ENCODE measurements at regions not wholly inside any gene's neighbourhood (a gene's known extent, or its start where the extent isn't known, plus 50 kb on each side); places are given as distances from the start of the nearest gene placed in this dataset.

DNA sequence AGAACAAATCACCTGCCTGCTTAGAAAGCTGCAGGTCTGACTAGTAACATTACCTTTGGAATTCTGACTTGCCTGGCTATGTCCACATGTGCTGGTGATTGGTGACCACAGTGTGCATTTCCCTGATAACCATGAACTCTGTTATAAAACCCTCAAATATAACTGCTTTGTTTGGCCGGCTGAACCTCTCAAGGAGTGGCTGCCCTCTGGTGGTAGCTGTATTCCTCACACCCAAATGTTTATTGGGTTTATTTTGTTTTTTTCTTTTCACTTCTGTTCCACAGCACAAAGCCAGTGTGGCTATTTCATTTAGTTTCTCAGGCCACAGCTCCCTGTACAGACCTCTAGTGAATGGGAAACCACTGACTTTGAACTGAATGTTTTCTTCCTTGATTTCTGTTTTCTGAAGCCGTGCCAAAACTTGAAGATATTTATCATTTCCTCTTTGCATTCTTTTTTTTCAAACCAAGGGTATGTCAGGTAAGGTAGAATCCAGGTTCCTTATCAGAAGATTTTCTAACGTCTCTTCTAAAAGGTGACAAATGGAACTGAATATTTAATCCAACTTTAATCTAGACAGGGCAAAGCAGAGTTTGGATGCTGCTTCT, 549.0 kb upstream of the VRK2 start:
- no peak for FAIRE-seq
- Histone ChIP-seq H3K27me3 (ENCODE audit: control insufficient read depth, insufficient read depth, low read length) (no peaks in the 10 kb centered on the region), H3K4me3 (ENCODE audit: low read depth, low read length) (no peak overlapping the region), H3K36me3 (ENCODE audit: control insufficient read depth, insufficient read depth, low read length) (no peaks in the 10 kb centered on the region)
- TF ChIP-seq, protein P1, sequence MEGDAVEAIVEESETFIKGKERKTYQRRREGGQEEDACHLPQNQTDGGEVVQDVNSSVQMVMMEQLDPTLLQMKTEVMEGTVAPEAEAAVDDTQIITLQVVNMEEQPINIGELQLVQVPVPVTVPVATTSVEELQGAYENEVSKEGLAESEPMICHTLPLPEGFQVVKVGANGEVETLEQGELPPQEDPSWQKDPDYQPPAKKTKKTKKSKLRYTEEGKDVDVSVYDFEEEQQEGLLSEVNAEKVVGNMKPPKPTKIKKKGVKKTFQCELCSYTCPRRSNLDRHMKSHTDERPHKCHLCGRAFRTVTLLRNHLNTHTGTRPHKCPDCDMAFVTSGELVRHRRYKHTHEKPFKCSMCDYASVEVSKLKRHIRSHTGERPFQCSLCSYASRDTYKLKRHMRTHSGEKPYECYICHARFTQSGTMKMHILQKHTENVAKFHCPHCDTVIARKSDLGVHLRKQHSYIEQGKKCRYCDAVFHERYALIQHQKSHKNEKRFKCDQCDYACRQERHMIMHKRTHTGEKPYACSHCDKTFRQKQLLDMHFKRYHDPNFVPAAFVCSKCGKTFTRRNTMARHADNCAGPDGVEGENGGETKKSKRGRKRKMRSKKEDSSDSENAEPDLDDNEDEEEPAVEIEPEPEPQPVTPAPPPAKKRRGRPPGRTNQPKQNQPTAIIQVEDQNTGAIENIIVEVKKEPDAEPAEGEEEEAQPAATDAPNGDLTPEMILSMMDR (IDR thresholded peaks at IDR 0.05; ENCODE audit: insufficient read depth, low read length, severe bottlenecking), result peak; percentile 73
- DNase-seq (ENCODE audit: low read depth), result peak; percentile 36

DNA sequence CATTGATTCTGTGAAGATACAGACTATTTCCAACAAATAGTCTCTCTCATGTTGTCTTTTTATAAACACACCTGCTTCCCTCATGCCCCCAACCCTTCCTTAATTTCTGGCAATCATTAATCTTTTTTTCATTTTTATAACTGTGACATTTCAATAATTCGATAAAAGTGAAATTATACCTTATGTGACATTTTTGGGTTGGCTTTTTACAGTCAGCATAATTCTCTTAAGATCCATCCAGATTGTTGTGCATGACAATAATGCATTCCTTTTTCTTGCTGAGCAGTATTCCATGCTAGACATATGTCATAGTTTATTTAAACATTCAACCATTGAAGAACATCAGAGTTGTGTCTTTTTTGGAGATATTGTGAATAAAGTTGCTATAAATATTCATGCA, 541.8 kb upstream of the VRK2 start:
- Histone ChIP-seq H3K27me3 (ENCODE audit: control insufficient read depth, insufficient read depth, low read length) (no peaks in the 10 kb centered on the region), H3K4me3 (ENCODE audit: low read depth, low read length) (no peak overlapping the region), H3K36me3 (ENCODE audit: control insufficient read depth, insufficient read depth, low read length) (no peaks in the 10 kb centered on the region)
- DNase-seq (ENCODE audit: low read depth) (no peak), FAIRE-seq (no peak)
- TF ChIP-seq, protein P1 (IDR thresholded peaks at IDR 0.05; ENCODE audit: insufficient read depth, low read length, severe bottlenecking), result no peak

DNA sequence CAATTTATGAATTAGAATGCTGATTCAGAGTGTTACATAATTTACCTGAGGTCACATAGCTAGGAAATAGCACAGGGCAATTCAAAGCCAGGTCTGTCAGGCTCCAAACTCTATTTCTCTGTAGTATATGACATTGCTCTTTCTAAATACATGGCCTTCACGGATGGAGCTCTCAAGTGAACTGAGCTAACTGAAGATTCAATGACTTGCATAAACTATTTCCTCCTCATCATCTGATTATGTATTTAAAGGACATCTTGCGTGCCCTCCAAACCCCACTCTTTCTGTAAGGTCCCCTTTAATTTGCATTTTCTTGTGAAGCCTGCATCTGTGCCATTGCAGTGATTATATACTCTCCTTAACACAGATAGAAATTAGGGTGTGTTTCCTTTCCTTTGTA, 537.4 kb upstream of the VRK2 start:
- TF ChIP-seq, protein P1 (IDR thresholded peaks at IDR 0.05; ENCODE audit: insufficient read depth, low read length, severe bottlenecking), result no peak
- no peaks in the 10 kb centered on the region for H3K27me3 ChIP-seq (ENCODE audit: control insufficient read depth, insufficient read depth, low read length)
- FAIRE-seq, result no peak
- DNase-seq (ENCODE audit: low read depth), result no peak
- H3K4me3 ChIP-seq (ENCODE audit: low read depth, low read length), result no peak overlapping the region
- no peaks in the 10 kb centered on the region for H3K36me3 ChIP-seq (ENCODE audit: control insufficient read depth, insufficient read depth, low read length)

DNA sequence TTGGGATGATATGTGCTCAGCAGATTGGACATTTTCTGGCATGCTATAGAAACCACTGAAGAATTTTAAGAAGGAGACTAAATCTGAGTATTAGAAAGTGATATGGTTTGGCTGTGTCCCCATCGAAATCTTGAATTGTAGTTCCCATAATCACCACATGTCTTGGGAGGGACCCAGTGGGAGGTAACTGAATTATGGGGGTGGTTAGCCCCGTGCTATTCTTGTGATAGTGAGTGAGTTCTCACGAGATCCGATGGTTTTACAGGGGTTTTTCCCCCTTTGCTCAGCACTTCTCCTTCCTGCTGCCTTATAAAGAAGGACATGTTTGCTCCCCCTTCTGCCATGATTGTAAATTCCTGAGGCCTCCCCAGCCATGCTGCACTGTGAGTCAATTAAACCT, 535.9 kb upstream of the VRK2 start:
- no peaks in the 10 kb centered on the region for H3K36me3 ChIP-seq (ENCODE audit: control insufficient read depth, insufficient read depth, low read length)
- H3K4me3 ChIP-seq (ENCODE audit: low read depth, low read length), result no peak overlapping the region
- TF ChIP-seq, protein P1 (IDR thresholded peaks at IDR 0.05; ENCODE audit: insufficient read depth, low read length, severe bottlenecking), result no peak
- FAIRE-seq, result no peak
- H3K27me3 ChIP-seq (ENCODE audit: control insufficient read depth, insufficient read depth, low read length), result no peaks in the 10 kb centered on the region
- no peak for DNase-seq (ENCODE audit: low read depth)

DNA sequence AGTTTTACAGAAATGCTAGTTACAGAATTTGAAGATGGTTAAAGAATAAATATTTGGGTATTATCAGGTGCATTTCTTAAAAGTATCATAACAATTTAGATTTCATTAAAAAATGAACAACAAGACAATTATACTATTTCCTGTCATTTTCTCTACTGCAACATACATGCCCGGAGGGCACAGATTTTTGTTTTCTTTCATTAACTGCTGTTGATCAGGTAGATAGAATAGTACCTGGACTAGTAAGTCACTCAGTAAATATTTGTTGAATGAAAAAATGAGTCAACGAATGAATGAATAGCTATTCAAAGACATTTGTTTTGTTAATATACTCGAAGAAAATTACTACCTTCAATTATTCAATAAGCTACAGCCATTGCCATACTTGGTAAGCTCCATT, 531.2 kb upstream of the VRK2 start:
- FAIRE-seq, result no peak

More for the DNA sequence above, 531.2 kb upstream of the VRK2 start:
- H3K36me3 ChIP-seq (ENCODE audit: control insufficient read depth, insufficient read depth, low read length), result no peaks in the 10 kb centered on the region
- DNase-seq (ENCODE audit: low read depth), result peak; percentile 27
- no peaks in the 10 kb centered on the region for H3K27me3 ChIP-seq (ENCODE audit: control insufficient read depth, insufficient read depth, low read length)
- TF ChIP-seq, protein P1 (IDR thresholded peaks at IDR 0.05; ENCODE audit: insufficient read depth, low read length, severe bottlenecking), result no peak
- H3K4me3 ChIP-seq (ENCODE audit: low read depth, low read length), result no peak overlapping the region
